ENCODE measurements at regions not wholly inside any gene's neighbourhood (a gene's known extent, or its start where the extent isn't known, plus 50 kb on each side); places are given as distances from the start of the nearest gene placed in this dataset.

- peak overlapping the region; percentile 57 for H3K27ac Mint-ChIP-seq (ENCODE audit: unreplicated experiment)
- no peak for DNase-seq (ENCODE audit: low read depth, low spot score)
- H3K27me3 Mint-ChIP-seq (ENCODE audit: low read depth): no peaks in the 10 kb centered on the region
- H3K4me1 Mint-ChIP-seq: peaks cover 12% of the 10 kb centered on the region
- H3K36me3 Mint-ChIP-seq (ENCODE audit: low read depth): no peaks in the 10 kb centered on the region
- TF ChIP-seq CTCF (conservative IDR thresholded peaks at IDR 0.05): no peak
- no peak overlapping the region for H3K4me3 Mint-ChIP-seq
- peaks cover 8% of the 10 kb centered on the region for H3K9me3 Mint-ChIP-seq
Measured at GRCh38 chr18:78635093-78635800, 344.4 kb upstream of the SALL3 start.

- TF ChIP-seq CTCF (conservative IDR thresholded peaks at IDR 0.05): no peak
- no peak overlapping the region for H3K4me3 Mint-ChIP-seq
- DNase-seq (ENCODE audit: low read depth, low spot score): no peak
- H3K9me3 Mint-ChIP-seq: peaks cover 8% of the 10 kb centered on the region
- H3K4me1 Mint-ChIP-seq: peaks cover 12% of the 10 kb centered on the region
- no peaks in the 10 kb centered on the region for H3K27me3 Mint-ChIP-seq (ENCODE audit: low read depth)
- peak overlapping the region; percentile 52 for H3K27ac Mint-ChIP-seq (ENCODE audit: unreplicated experiment)
- H3K36me3 Mint-ChIP-seq (ENCODE audit: low read depth): no peaks in the 10 kb centered on the region
Measured at GRCh38 chr18:78636260-78636659, 343.4 kb upstream of the SALL3 start.

GRCh38 chr18:78637442-78638402 lies 341.9 kb upstream of the SALL3 start:
- no peak overlapping the region for H3K27ac Mint-ChIP-seq (ENCODE audit: unreplicated experiment)
- DNase-seq (ENCODE audit: low read depth, low spot score): no peak
- H3K36me3 Mint-ChIP-seq (ENCODE audit: low read depth): no peaks in the 10 kb centered on the region
- no peaks in the 10 kb centered on the region for H3K27me3 Mint-ChIP-seq (ENCODE audit: low read depth)
- H3K4me3 Mint-ChIP-seq: no peak overlapping the region
- H3K9me3 Mint-ChIP-seq: peaks cover 8% of the 10 kb centered on the region
- H3K4me1 Mint-ChIP-seq: peaks cover 22% of the 10 kb centered on the region
- TF ChIP-seq CTCF (conservative IDR thresholded peaks at IDR 0.05): no peak

GRCh38 chr18:78639006-78639950 lies 340.3 kb upstream of the SALL3 start:
- Mint-ChIP-seq H3K4me1 (peaks cover 26% of the 10 kb centered on the region), H3K36me3 (ENCODE audit: low read depth) (no peaks in the 10 kb centered on the region), H3K27me3 (ENCODE audit: low read depth) (no peaks in the 10 kb centered on the region), H3K9me3 (peaks cover 8% of the 10 kb centered on the region), H3K4me3 (no peak overlapping the region), H3K27ac (ENCODE audit: unreplicated experiment) (peak overlapping the region; percentile 39)
- no peak for TF ChIP-seq CTCF (conservative IDR thresholded peaks at IDR 0.05)
- DNase-seq (ENCODE audit: low read depth, low spot score): no peak

All from neural crest cell (in vitro differentiated cells).